Left cardiac atrium (tissue), 4 donors: ENCODE measurements at regions not wholly inside any gene's neighbourhood (a gene's known extent, or its start where the extent isn't known, plus 50 kb on each side); places are given as distances from the start of the nearest gene placed in this dataset.
"Not testable (repeated sequence)": the region's sequence is repeated elsewhere in the genome, so short reads cannot be mapped to it uniquely, and the experiment has no call there.

ENCODE experiments used
- ATAC-seq, 2 donors: fragments of 200-7000 bp; cut with Tn5 transposase; one replicate each; pipeline ENCODE4 v1.9.1; 2020; ENCODE audit warnings: mild to moderate bottlenecking in 2 of 2, moderate library complexity in 2 of 2
- DNase-seq: peaks from one replicate; pipeline ENCODE4 v3.0.0-alpha.2; 2020
- intact Hi-C, 2 donors: fragments of 100-400 bp; cut with DNase I; formaldehyde crosslinking; loops; one replicate each; pipeline versions ENCODE4 v1.14.1 to v1.15.1; 2022 to 2023
- donor health status: DM: no; HTN: yes; CAD: no.
- donor health status: DM: no; HTN: yes; CAD: no; lungs with severe emphysema.
- donor health status: DM: yes; HTN: yes; CAD: no.
- donor health status: Dilated cardiomyopathy.

- ATAC-seq (no peak), DNase-seq (no peak)
- intact Hi-C loops, result no loop called here
Observed at GRCh38 chr5:40361378-40361777, 318.3 kb upstream of the PTGER4 start.

DNA sequence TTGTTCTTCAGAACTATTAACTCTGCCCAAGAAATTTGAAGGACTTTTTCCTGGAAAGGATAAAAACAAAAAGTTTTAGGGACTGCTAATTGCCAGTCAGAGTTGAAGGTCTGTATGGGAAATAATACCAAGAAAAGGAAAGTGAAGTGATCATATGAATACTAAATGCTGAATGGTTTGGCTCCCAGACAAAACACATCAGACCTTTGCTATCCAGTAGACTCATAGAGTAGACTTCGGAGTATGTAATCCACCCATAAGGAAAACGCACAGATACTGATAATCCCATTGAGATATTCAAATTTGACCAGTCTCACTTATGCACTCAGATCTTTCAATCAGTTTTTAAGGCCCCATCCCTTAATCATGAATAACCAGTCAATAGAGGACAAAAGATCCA, 319.0 kb upstream of the PTGER4 start:
- intact Hi-C loops, result no loop called here
- no peak for ATAC-seq
- no peak for DNase-seq

DNA sequence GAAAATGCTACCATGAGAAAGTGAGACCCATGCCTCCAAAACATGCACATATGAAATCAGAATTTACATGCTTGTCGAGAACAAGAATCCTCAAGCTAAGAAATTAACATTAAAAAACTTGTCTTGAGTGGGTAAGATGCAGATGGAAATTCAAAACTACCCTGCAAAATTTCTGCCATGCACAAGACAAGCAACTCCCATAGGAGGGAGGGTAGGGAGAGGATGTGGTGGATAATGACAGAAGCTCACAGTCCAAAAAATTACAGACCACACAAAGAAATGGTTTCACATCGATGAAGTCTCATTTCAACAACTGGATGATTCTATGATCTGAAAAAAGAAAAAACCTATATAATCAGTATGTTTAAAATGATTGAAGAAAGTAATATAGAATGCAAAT, 319.9 kb upstream of the PTGER4 start:
- ATAC-seq (no peak), DNase-seq (no peak)
- intact Hi-C loops, result no loop called here

DNA sequence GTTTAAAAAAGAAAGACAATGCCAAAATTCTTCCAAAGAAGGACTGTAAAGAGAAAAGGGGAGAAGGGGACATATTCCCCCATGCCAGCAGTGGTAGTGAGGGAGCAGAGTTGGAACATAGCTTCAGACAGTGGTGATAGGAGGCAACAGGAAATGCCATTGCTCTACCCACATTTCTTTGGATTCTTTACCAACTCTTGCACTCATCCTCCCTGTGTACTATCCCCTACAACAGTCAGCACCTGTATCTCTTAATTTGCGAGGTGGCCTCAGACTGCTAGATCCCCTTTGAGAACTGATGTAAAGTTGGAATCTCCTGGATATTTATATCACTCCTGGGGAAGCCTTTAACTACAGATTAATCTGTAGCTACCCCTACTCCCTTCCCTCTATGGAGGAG, 320.6 kb upstream of the PTGER4 start:
- DNase-seq, result no peak
- intact Hi-C loops, result no loop called here
- no peak for ATAC-seq

- DNase-seq (no peak), ATAC-seq (peak in 1 of 2 donors; percentile 67)
- intact Hi-C loops, result no loop called here
Observed at GRCh38 chr5:40356248-40356647, 323.5 kb upstream of the PTGER4 start.

- intact Hi-C loops, result no loop called here
- DNase-seq, result no peak
- ATAC-seq, result peak in 1 of 2 donors; percentile 38
Observed at GRCh38 chr5:40355846-40356245, 323.9 kb upstream of the PTGER4 start.

GRCh38 chr5:40355181-40355580, 324.5 kb upstream of the PTGER4 start:
- ATAC-seq, result no peak

GRCh38 chr5:40354171-40354570, 325.5 kb upstream of the PTGER4 start:
- DNase-seq (no peak), ATAC-seq (no peak)
- intact Hi-C loops, result no loop called here

More at GRCh38 chr5:40355181-40355580, 324.5 kb upstream of the PTGER4 start:
- intact Hi-C loops, result no loop called here
- no peak for DNase-seq

DNA sequence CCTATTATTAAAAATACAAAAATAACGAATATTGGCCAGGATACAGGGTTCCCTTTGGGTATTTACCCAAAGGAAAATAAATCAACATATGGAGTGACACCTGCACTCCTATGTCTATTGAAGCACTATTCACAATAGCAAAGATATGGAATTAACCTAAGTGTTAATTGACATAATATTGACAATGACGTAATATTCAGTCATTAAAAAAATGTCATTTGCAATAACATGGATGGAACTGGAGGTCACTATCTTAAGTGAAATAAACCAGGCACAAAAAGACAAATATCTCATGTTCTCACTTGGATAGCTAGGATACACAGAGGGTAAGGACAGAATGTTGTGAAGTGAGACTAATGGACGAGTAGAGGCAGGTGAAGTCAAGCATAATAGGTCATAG, 326.3 kb upstream of the PTGER4 start:
- DNase-seq (no peak), ATAC-seq (no peak)
- intact Hi-C loops, result no loop called here

GRCh38 chr5:40347981-40348725, 331.6 kb upstream of the PTGER4 start:
- intact Hi-C loops, result no loop called here
- DNase-seq, result no peak
- no peak for ATAC-seq

- DNase-seq (no peak), ATAC-seq (no peak)
- intact Hi-C loops, result no loop called here
Observed at GRCh38 chr5:40346901-40347300, 332.8 kb upstream of the PTGER4 start.

- ATAC-seq, DNase-seq, intact Hi-C loops: not testable (repeated sequence)
Observed at GRCh38 chr5:40338434-40338833, 341.3 kb upstream of the PTGER4 start.

GRCh38 chr5:40334242-40334635, 345.5 kb upstream of the PTGER4 start:
- no peak for ATAC-seq
- intact Hi-C loops, result no loop called here
- DNase-seq, result no peak

GRCh38 chr5:40333459-40334241, 346.1 kb upstream of the PTGER4 start:
- intact Hi-C loops, result no loop called here
- DNase-seq, result no peak
- peak in 1 of 2 donors; percentile 22 for ATAC-seq

- intact Hi-C loops, result no loop called here
- DNase-seq (no peak), ATAC-seq (no peak)
Observed at GRCh38 chr5:40332970-40333369, 346.7 kb upstream of the PTGER4 start.

GRCh38 chr5:40331616-40332015, 348.1 kb upstream of the PTGER4 start:
- intact Hi-C loops, result no loop called here
- ATAC-seq, result no peak

DNA sequence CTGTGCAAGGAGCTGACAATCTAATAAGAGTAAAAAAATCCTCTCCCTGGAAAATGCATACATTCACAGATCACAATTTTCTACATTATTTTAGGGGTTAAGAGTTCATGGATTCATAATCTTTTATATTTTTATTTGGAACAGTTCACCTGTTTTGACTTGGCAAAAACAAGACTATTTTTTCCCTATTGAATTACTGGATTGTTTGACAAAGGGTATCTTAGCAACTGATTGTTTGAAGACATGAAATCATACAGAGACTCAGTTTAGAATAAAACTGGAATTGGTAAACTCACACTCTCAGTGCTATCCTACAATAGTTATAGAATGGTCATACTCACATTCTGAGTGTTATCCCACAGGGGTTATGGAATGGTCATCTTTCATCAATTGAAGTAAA, 358.2 kb upstream of the PTGER4 start:
- no peak for DNase-seq
- no peak for ATAC-seq
- intact Hi-C loops, result no loop called here

More at GRCh38 chr5:40331616-40332015, 348.1 kb upstream of the PTGER4 start:
- no peak for DNase-seq

DNA sequence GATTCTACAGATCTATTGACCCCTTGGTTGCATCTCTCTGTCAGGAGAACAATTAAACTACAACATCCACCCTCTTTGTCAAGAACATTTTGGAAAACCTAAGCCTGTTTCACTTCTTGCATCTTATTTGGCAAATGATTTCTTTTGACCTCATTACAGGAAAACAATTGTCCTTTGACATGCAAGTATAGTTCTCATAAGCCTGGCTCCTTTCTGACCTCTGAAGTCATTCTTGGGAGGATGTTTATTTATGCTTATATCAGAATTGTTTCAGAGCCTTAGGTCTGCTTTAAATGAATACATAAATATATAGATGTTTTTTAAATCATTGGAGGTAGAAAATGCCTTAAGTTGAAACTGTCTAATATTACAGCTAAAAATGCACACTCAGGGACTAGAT, 361.3 kb upstream of the PTGER4 start:
- no peak for ATAC-seq
- DNase-seq, result no peak
- intact Hi-C loops, result no loop called here

DNA sequence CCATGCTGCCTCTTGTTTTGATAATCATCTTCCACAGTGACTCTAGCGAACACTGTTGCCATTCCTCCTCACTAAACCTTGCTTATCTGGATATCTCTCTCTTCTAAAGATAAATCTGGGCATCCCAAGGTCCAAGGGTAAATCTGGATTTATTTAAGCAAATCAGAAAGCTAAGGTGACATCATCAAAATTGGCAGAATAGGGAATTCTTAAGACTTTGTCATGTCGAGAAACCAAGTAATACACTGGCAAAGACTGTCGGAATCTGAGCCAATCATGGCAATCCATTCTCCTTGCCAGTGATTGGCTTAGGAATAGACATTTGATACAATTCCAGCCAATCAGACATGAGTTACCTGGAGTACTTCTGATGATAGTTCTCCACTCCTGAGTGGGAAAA, 362.7 kb upstream of the PTGER4 start:
- intact Hi-C loops, result no loop called here
- DNase-seq (no peak), ATAC-seq (no peak)

- intact Hi-C loops, result no loop called here
- no peak for ATAC-seq
- no peak for DNase-seq
Observed at GRCh38 chr5:40315126-40315525, 364.6 kb upstream of the PTGER4 start.

DNA sequence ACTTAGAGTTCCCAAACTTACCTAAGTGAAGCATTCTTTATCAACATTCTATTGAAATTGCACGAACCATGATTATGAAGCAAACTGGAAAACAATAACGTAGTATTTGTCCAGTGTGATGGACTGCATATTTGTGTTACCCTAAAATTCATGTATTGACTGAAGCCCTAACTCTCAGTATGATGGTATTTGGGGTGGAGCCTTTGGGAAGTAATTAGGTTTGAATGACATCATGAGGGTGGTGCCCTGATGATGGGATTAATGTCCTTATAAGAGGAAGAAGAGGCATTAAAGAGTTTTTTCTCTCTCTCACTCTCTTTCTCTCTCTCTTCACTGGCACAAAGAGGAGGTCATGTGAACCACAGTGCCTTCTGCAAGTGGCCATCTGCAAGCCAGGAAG, 365.4 kb upstream of the PTGER4 start:
- DNase-seq (no peak), ATAC-seq (no peak)
- intact Hi-C loops, result no loop called here
